ENCODE measurements at regions not wholly inside any gene's neighbourhood (a gene's known extent, or its start where the extent isn't known, plus 50 kb on each side); places are given as distances from the start of the nearest gene placed in this dataset.

- no peak for DNase-seq
Measured at GRCh38 chr2:62447411-62447810, 58.6 kb downstream of the TMEM17 start.

DNA sequence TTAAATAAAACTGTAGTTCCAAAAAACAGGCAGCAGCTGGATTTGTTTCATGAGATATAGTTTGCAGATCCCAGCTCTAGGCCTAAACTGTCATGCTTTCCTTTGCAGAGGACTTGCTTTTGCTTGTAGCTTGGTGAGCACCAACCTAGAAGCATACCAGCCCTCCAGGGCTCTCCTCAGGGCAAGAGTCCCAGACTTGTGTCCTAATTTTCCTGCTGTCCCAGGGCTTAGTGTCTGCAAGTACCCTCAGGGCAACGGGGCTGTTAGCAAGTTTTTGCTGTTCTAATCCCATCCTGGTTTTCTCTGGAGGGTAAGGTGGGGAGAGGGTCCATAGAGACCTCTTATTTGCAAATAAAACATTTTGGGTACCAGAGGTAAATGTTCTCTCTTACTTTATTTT, 59.5 kb downstream of the TMEM17 start:
- DNase-seq = no peak

- no peak for DNase-seq
Measured at GRCh38 chr2:62443886-62444285, 62.1 kb downstream of the TMEM17 start.

GRCh38 chr2:62443471-62443870, 62.5 kb downstream of the TMEM17 start:
- no peak for DNase-seq

- DNase-seq = no peak
Measured at GRCh38 chr2:62441824-62442223, 64.2 kb downstream of the TMEM17 start.

DNA sequence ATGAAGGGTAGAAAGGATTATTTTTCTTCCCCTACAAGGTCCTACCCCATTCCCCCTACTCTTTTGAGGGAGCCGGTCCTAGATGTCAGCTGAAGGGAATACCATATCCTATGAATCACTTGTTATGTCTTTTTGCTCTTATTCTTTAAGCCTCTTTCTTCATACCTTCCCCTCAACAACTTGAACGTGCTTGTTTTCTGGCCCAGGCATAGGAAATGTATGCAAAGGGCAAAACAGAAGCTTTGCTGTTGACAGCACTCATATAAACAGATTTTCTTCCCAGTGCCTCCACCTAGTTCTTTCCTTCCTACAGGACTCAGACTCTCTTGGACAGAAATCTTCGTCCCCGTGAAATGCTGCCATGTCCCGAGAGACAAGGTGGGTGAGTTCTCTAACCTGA, 64.6 kb downstream of the TMEM17 start:
- DNase-seq = no peak

- no peak for DNase-seq
Measured at GRCh38 chr2:62440281-62440946, 65.6 kb downstream of the TMEM17 start.

DNA sequence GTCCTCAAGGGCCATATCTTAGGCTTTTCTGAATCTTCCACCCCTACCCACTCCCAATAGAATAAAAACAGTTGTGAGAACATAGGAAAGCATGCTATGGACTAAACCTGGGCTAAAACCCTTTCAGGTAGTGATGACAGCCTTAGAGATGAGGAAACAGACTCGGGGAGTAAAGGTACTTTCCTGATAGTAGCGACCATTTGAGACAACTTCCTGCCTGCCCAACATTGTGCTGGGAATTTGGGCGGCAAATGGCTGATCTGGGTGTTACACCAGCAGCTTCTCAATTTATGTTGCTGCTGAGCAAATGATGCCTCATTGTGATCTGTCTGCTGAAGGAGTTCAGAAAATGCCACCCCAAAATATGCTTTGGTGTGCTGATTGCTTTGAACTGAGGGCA, 66.6 kb downstream of the TMEM17 start:
- no peak for DNase-seq

GRCh38 chr2:62437785-62438184, 68.2 kb downstream of the TMEM17 start:
- DNase-seq = no peak

DNA sequence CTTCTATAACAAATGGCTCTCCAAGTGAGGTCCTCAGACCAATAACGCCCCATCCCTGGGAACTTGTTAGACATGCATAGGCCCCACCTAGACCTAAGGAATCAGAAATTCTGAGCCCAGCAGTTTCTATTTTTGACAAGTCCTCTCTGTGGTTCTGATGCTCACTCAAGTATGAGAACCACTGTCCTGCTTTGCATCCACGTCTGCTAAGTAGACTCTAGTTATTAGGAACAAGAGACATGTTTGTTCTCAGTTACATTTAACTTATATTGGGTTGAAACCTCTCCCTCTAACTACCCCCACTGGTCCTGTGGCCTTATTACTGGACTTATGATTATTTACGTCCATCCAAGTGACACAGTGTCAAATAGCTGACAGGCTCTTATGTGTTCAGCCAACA, 70.3 kb downstream of the TMEM17 start:
- DNase-seq = no peak

DNA sequence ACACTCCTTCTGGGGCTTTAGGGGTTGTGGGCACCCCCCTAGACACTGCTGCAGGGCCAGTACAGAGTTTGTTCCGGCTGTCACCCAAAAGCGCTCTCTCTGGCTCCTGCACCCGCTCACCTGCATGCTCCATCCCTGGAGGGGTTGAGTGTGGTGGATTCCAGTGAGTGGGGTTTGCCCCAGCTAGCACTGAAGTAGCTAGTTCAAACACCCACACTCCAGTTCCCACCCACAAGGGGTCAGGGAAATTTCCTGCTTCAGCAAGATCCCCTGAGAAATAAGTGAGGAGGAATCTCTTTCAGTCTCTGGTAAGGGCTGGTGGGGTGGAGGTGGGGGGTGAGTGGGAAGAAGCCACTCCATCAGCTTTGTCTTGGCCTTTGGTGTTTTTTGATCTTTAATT, 73.6 kb downstream of the TMEM17 start:
- DNase-seq = no peak

- DNase-seq = no peak
Measured at GRCh38 chr2:62431512-62431911, 74.5 kb downstream of the TMEM17 start.

DNA sequence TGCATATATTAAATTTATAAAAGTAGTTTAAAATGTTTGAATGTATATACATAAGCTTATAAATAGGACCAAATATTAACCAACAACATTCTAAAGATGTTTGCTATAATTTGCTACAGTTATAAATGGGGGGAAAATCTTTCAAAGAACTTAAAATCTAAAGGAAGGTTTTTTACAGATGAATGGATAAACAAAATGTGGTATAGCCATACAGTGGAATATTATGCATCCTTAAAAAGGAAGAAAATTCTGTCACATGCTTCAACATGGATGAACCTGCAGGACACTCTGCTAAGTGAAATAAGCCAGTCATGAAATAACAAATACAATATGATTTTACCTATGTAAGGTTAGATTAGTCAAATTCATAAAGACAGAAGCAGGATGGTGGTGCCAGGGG, 75.8 kb downstream of the TMEM17 start:
- no peak for DNase-seq

DNA sequence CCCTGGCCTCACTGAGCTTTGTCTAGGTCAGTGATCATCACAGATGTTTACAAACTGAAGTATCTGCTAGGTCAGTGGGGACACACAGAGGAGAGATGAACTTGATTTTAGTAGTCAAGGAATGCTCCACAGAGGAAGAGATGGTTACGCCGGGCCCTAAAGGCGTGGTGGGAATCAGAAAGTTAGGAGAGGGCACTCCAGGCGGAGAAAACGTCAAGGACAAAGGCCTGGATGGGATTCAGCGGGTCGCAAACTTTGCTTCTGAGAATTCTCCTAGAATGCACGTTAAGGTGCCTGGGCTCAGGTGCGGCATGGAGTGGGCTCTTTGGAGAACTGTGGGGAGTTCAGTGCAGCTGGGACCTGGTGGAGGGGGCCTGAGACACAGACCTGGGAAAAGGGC, 78.8 kb downstream of the TMEM17 start:
- no peak for DNase-seq

- DNase-seq = no peak
Measured at GRCh38 chr2:62426154-62426912, 79.7 kb downstream of the TMEM17 start.

DNA sequence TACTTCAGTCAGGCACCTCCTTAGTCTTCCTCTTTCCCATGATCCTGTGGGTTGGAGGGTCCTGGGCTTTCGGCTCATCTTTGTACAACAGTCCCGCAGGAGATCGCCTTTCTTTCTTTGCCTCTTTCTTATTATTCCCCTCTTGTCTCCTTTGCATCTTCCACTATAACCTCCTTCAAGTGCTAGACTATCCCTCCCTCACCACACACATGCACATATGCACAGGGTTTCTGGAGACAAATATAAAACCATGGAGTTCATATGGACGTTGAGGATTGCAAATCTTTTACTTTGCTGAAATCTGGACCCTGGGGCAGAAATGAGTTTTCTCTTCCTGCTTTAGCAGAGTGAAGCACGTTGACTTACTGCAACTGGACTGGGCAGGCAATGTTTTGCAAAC, 80.3 kb downstream of the TMEM17 start:
- DNase-seq = no peak

GRCh38 chr2:62424899-62425298, 81.1 kb downstream of the TMEM17 start:
- DNase-seq = no peak

DNA sequence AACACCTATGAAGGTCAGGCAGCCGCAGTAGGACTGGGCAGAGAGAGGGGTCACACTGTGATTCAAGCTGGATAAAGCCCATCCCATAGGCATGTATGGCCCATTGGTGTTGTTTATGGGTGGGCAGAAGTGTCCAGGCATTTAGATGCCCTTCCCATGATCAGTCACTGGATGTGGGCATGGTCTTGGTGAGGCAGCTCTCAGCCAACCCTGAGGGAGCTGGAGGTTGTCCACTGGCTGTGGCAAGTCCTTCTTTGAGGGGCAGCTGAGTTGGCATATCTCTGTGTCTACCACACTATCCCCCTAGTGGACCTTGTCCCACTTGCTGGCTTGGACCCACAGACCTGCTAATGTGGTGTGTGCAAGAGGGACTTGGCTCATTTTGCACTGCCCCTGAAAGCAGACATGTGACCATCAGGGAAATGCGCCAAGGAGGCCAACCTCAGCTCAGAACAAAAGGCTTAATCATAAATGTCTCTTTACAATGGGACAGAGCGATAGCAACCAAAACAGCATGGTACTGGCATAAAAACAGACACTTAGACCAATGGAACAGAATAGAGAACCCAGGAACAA, 82.0 kb downstream of the TMEM17 start:
- no peak for DNase-seq

- DNase-seq = no peak
Measured at GRCh38 chr2:62423235-62423634, 82.8 kb downstream of the TMEM17 start.

DNA sequence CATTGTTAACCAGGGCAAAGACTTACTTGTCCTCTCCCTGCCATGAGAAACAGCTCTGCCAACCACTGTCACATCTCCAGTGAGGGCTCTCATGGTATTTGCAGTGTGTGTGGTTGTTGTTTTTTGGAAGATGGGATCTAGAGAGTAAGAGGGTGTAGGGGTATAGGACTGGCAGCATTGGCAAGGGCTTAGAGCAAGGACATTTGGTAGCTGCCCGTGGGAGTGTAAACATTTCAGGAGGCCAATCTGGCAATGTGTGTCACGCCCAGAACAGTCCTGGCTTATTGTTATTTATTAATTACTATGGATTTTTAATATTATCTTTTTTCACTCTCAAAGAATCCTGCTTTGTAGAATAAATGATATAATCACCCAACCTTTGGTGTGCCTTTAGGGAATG, 90.5 kb downstream of the TMEM17 start:
- no peak for DNase-seq

- DNase-seq = no peak
Measured at GRCh38 chr2:62415019-62415431, 91.0 kb downstream of the TMEM17 start.

DNA sequence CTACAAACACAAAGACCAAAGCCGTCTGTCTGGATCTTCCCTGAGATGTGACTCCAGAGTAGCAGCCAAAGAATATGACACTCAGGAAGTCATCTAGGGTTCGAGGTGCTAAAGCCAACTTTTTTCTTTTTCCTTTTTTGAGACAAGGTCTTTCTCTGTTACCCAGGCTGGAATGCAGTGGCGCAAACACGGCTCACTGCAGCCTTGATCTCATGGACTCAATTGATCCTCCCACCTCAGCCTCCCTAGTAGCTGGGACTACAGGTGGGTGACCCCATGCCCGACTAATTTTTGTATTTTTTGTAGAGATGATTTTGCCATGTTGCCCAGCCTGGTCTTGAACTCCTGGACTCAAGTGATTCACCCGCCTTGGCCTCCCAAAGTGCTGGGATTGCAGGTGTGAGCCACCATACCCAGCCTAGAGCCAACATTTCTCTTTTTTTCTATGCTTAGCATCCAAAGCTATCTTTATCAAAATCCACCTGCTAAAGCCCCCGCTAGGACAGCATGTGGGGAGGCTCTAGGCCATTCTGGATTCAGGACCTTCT, 92.8 kb downstream of the TMEM17 start:
- no peak for DNase-seq

DNA sequence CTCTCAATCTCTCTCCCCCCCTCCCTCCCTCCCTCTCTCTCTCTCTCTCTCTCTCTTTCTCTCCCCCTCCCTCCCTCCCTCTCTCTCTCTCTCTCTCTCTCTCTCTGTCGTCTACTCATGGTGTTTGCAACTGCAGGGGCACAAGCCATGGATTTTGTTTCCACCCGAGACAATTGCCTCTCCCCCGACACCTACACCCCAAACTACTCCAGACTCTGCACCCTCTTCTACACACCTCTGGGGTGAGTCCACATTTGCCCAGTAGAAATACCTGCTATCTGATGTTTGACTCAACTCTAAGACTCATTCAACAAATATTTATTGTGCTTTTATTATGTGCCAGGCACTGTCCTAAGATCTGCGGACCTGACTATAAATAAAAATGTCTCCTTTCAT, 93.7 kb downstream of the TMEM17 start:
- no peak for DNase-seq

DNA sequence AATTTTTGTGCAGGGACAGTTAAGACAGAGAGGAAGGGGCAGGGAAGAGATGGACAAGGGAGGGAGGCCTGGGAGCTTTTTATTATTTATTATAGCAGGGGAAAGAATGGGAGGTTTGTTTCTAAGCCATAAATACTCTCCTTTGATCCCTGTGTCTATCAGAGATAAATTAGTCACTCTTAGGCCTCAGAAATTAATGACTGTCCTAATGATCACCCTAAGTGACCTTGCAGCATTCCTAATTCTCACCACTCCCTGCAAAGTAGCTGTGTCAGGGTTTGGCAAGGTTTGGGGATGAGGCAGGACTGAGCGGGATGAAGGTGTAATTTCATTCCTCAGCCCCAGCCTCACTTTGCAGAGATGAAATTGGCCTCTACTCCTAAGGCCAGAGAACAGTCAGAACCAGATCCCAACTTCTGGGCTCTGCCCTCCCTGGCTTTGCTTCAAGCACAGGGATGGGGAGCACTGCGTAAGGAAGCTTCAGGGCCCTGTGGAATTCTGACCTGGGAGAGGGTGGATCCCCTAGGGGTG, 95.0 kb downstream of the TMEM17 start:
- DNase-seq = no peak

All from stimulated activated CD4-positive, alpha-beta T cell treated with anti-CD3 and anti-CD28 coated beads, Interleukin-4, amount 100 ng/mL, for 24 hours (primary cell).